ENCODE measurements at regions not wholly inside any gene's neighbourhood (a gene's known extent, or its start where the extent isn't known, plus 50 kb on each side); places are given as distances from the start of the nearest gene placed in this dataset.

DNA sequence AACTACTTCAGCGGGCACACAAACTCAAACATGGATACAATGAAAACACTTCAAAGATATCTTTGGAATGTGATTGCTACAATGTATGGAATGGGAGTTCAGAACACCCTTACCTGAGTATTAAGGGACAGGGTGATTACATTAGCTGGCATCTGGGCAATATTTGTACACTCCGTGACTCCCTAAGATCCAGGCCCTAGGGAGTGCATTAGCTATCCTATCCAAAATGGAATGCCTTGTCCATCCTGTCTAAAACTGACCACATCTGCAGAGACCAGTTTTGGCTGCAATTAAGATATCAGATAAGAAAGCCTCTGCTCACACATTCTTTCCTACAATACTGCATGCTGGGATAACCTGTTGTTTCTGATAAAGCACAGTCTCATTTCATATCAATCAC, 176.6 kb upstream of the EMCN start:
- Histone ChIP-seq H4K91ac (ENCODE audit: insufficient read length, low read depth, low read length) (no peak overlapping the region), H4K20me1 (ENCODE audit: control insufficient read depth, insufficient read depth, insufficient read length) (no peaks in the 10 kb centered on the region), H2BK15ac (ENCODE audit: low read depth, low read length) (no peak overlapping the region), H2BK120ac (ENCODE audit: low read depth, low read length, poor library complexity, severe bottlenecking) (no peak overlapping the region), H3K27me3 (ENCODE audit: insufficient read depth, low read length) (no peaks in the 10 kb centered on the region), H3K4me2 (ENCODE audit: insufficient read depth, insufficient read length, low read length) (no peak overlapping the region), H3K18ac (ENCODE audit: insufficient read length, low read depth, low read length) (no peak overlapping the region), H3K23me2 (ENCODE audit: insufficient read length, low read depth, low read length, poor library complexity, severe bottlenecking) (no peaks in the 10 kb centered on the region), H3T11ph (ENCODE audit: low read length) (no peak overlapping the region), H2AFZ (ENCODE audit: low read length) (no peak overlapping the region), H3K14ac (ENCODE audit: insufficient read depth, low read length) (no peak overlapping the region), H3K23ac (ENCODE audit: insufficient read length, low read depth, low read length) (no peak overlapping the region), H2AK5ac (ENCODE audit: insufficient read length, low read length) (no peak overlapping the region), H3K27ac (ENCODE audit: insufficient read length, low read depth, low read length) (no peak overlapping the region), H4K5ac (ENCODE audit: insufficient read length, low read depth, low read length) (no peak overlapping the region), H2BK12ac (ENCODE audit: insufficient read length, low read depth, low read length) (no peak overlapping the region), H3K9me3 (ENCODE audit: control insufficient read depth, low read depth, low read length) (no peaks in the 10 kb centered on the region), H3K4me1 (ENCODE audit: insufficient read depth, low read length) (no peaks in the 10 kb centered on the region), H3K79me2 (ENCODE audit: insufficient read depth, low read length) (no peaks in the 10 kb centered on the region), H3K56ac (ENCODE audit: insufficient read length, low read depth, low read length) (no peak overlapping the region), H3K9ac (ENCODE audit: extremely low read depth, insufficient read length, low read length) (no peak overlapping the region), H4K8ac (replicated peaks; ENCODE audit: insufficient read length, low read depth, low read length) (no peak overlapping the region), H2BK5ac (ENCODE audit: insufficient read length, low read length) (no peak overlapping the region), H3K4ac (ENCODE audit: low read depth, low read length) (no peak overlapping the region), H2BK20ac (ENCODE audit: low read depth, low read length, poor library complexity, severe bottlenecking) (no peak overlapping the region), H3K79me1 (ENCODE audit: insufficient read depth, low read depth, low read length, poor library complexity, severe bottlenecking) (no peaks in the 10 kb centered on the region)
- DNase-seq = no peak
- WGBS (ENCODE audit: extremely low coverage, insufficient read length, low lambda C conversion rate) = no CpG with 5 or more reads among the region's 2 CpGs
- H3K4me1 Mint-ChIP-seq = peaks cover 6 to 7% of the 10 kb centered on the region in 2 experiments
- H3K36me3 Mint-ChIP-seq (ENCODE audit: insufficient read depth in 1 of 3, low read depth in 3 of 3) = no peaks in the 10 kb centered on the region
- no peak overlapping the region for H3K27ac Mint-ChIP-seq
- no peak overlapping the region for H3K4me3 Mint-ChIP-seq
- peaks cover 0 to 3% of the 10 kb centered on the region in 2 experiments; a peak in 1 of 5 replicates for H3K9me3 Mint-ChIP-seq
- no peaks in the 10 kb centered on the region for H3K27me3 Mint-ChIP-seq (ENCODE audit: low read depth)
- TF ChIP-seq, protein P1, sequence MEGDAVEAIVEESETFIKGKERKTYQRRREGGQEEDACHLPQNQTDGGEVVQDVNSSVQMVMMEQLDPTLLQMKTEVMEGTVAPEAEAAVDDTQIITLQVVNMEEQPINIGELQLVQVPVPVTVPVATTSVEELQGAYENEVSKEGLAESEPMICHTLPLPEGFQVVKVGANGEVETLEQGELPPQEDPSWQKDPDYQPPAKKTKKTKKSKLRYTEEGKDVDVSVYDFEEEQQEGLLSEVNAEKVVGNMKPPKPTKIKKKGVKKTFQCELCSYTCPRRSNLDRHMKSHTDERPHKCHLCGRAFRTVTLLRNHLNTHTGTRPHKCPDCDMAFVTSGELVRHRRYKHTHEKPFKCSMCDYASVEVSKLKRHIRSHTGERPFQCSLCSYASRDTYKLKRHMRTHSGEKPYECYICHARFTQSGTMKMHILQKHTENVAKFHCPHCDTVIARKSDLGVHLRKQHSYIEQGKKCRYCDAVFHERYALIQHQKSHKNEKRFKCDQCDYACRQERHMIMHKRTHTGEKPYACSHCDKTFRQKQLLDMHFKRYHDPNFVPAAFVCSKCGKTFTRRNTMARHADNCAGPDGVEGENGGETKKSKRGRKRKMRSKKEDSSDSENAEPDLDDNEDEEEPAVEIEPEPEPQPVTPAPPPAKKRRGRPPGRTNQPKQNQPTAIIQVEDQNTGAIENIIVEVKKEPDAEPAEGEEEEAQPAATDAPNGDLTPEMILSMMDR (conservative IDR thresholded peaks at IDR 0.05) = no peak

Measured in H9 (cell line).